ENCODE measurements at regions not wholly inside any gene's neighbourhood (a gene's known extent, or its start where the extent isn't known, plus 50 kb on each side); places are given as distances from the start of the nearest gene placed in this dataset.

GRCh38 chr7:20993693-20994092 is 207.0 kb upstream of the SP8 start:
- Histone ChIP-seq H3K4me3 (ENCODE audit: low read depth, low read length) (no peak overlapping the region), H3K9me3 (no peaks in the 10 kb centered on the region), H3K27me3 (no peaks in the 10 kb centered on the region), H3K4me1 (no peaks in the 10 kb centered on the region), H3K36me3 (no peaks in the 10 kb centered on the region)
- DNase-seq: no peak
- TF ChIP-seq CTCF (IDR thresholded peaks at IDR 0.05; ENCODE audit: low read depth, low read length): no peak

GRCh38 chr7:20998309-20998708 is 211.6 kb upstream of the SP8 start:
- TF ChIP-seq CTCF (IDR thresholded peaks at IDR 0.05; ENCODE audit: low read depth, low read length): no peak
- Histone ChIP-seq H3K36me3 (no peaks in the 10 kb centered on the region), H3K27me3 (no peaks in the 10 kb centered on the region), H3K4me1 (no peaks in the 10 kb centered on the region), H3K4me3 (ENCODE audit: low read depth, low read length) (no peak overlapping the region), H3K9me3 (no peaks in the 10 kb centered on the region)
- DNase-seq: no peak

GRCh38 chr7:21011153-21011552 is 224.5 kb upstream of the SP8 start:
- H3K4me3 ChIP-seq (ENCODE audit: low read depth, low read length): no peak overlapping the region
- H3K4me1 ChIP-seq: no peaks in the 10 kb centered on the region
- no peaks in the 10 kb centered on the region for H3K9me3 ChIP-seq
- no peaks in the 10 kb centered on the region for H3K36me3 ChIP-seq
- H3K27me3 ChIP-seq: no peaks in the 10 kb centered on the region
- DNase-seq: no peak
- no peak for TF ChIP-seq CTCF (IDR thresholded peaks at IDR 0.05; ENCODE audit: low read depth, low read length)

GRCh38 chr7:21013765-21014539 is 227.3 kb upstream of the SP8 start:
- no peak for TF ChIP-seq CTCF (IDR thresholded peaks at IDR 0.05; ENCODE audit: low read depth, low read length)
- no peaks in the 10 kb centered on the region for H3K4me1 ChIP-seq
- no peak overlapping the region for H3K4me3 ChIP-seq (ENCODE audit: low read depth, low read length)
- H3K36me3 ChIP-seq: no peaks in the 10 kb centered on the region
- H3K27me3 ChIP-seq: no peaks in the 10 kb centered on the region
- H3K9me3 ChIP-seq: no peaks in the 10 kb centered on the region
- DNase-seq: no peak

- Histone ChIP-seq H3K27me3 (no peaks in the 10 kb centered on the region), H3K9me3 (no peaks in the 10 kb centered on the region), H3K36me3 (no peaks in the 10 kb centered on the region), H3K4me1 (no peaks in the 10 kb centered on the region), H3K4me3 (ENCODE audit: low read depth, low read length) (no peak overlapping the region)
- no peak for TF ChIP-seq CTCF (IDR thresholded peaks at IDR 0.05; ENCODE audit: low read depth, low read length)
- DNase-seq: no peak
Measured at GRCh38 chr7:21020667-21021066, 234.0 kb upstream of the SP8 start.

- Histone ChIP-seq H3K9me3 (no peaks in the 10 kb centered on the region), H3K4me1 (no peaks in the 10 kb centered on the region), H3K36me3 (no peaks in the 10 kb centered on the region), H3K27me3 (0 out of 2 replicates have a peak, but pooled peaks cover 2% of the 10 kb centered on the region), H3K4me3 (ENCODE audit: low read depth, low read length) (no peak overlapping the region)
- DNase-seq: no peak
- no peak for TF ChIP-seq CTCF (IDR thresholded peaks at IDR 0.05; ENCODE audit: low read depth, low read length)
Measured at GRCh38 chr7:21023841-21024484, 237.3 kb upstream of the SP8 start.

Data from BE2C (cell line).